ENCODE measurements at regions not wholly inside any gene's neighbourhood (a gene's known extent, or its start where the extent isn't known, plus 50 kb on each side); places are given as distances from the start of the nearest gene placed in this dataset.

- no peaks in the 10 kb centered on the region for H3K79me2 ChIP-seq
Observed at GRCh38 chr11:37527545-37527944, 929.5 kb upstream of the RAG2 start.

GRCh38 chr11:37525336-37525735 lies 927.3 kb upstream of the RAG2 start:
- Histone ChIP-seq H3K9me3 (ENCODE audit: control insufficient read depth, low read length) (no peaks in the 10 kb centered on the region), H3K9ac (no peak overlapping the region), H3K27me3 (ENCODE audit: control insufficient read depth, insufficient read depth, low read length) (no peaks in the 10 kb centered on the region), H3K27ac (no peak overlapping the region), H3K4me2 (ENCODE audit: low read length) (no peak overlapping the region), H3K4me1 (no peaks in the 10 kb centered on the region), H3K4me3 (ENCODE audit: low read depth, low read length) (no peak overlapping the region), H3K36me3 (ENCODE audit: control insufficient read depth, insufficient read depth, low read length) (no peaks in the 10 kb centered on the region), H3K79me2 (no peaks in the 10 kb centered on the region), H2AFZ (no peak overlapping the region)
- no peak for TF ChIP-seq CTCF (IDR thresholded peaks at IDR 0.05)

More at GRCh38 chr11:37527545-37527944, 929.5 kb upstream of the RAG2 start:
- Histone ChIP-seq H3K36me3 (ENCODE audit: control insufficient read depth, insufficient read depth, low read length) (no peaks in the 10 kb centered on the region), H2AFZ (no peak overlapping the region), H3K4me2 (ENCODE audit: low read length) (no peak overlapping the region), H3K27ac (no peak overlapping the region), H3K9me3 (ENCODE audit: control insufficient read depth, low read length) (no peaks in the 10 kb centered on the region), H3K4me3 (ENCODE audit: low read depth, low read length) (no peak overlapping the region), H3K9ac (no peak overlapping the region), H3K27me3 (ENCODE audit: control insufficient read depth, insufficient read depth, low read length) (no peaks in the 10 kb centered on the region), H3K4me1 (no peaks in the 10 kb centered on the region)
- TF ChIP-seq CTCF (IDR thresholded peaks at IDR 0.05): no peak

- Histone ChIP-seq H3K9me3 (ENCODE audit: control insufficient read depth, low read length) (no peaks in the 10 kb centered on the region), H3K9ac (no peak overlapping the region), H2AFZ (no peak overlapping the region), H3K4me1 (no peaks in the 10 kb centered on the region), H3K79me2 (no peaks in the 10 kb centered on the region), H3K4me3 (ENCODE audit: low read depth, low read length) (no peak overlapping the region), H3K27ac (no peak overlapping the region), H3K27me3 (ENCODE audit: control insufficient read depth, insufficient read depth, low read length) (no peaks in the 10 kb centered on the region), H3K4me2 (ENCODE audit: low read length) (no peak overlapping the region), H3K36me3 (ENCODE audit: control insufficient read depth, insufficient read depth, low read length) (no peaks in the 10 kb centered on the region)
- no peak for TF ChIP-seq CTCF (IDR thresholded peaks at IDR 0.05)
Observed at GRCh38 chr11:37519781-37520180, 921.7 kb upstream of the RAG2 start.

- no peaks in the 10 kb centered on the region for H3K36me3 ChIP-seq (ENCODE audit: control insufficient read depth, insufficient read depth, low read length)
- no peaks in the 10 kb centered on the region for H3K79me2 ChIP-seq
- H3K27me3 ChIP-seq (ENCODE audit: control insufficient read depth, insufficient read depth, low read length): no peaks in the 10 kb centered on the region
- no peaks in the 10 kb centered on the region for H3K9me3 ChIP-seq (ENCODE audit: control insufficient read depth, low read length)
- H3K9ac ChIP-seq: no peak overlapping the region
- no peak for TF ChIP-seq CTCF (IDR thresholded peaks at IDR 0.05)
- H3K27ac ChIP-seq: no peak overlapping the region
- H3K4me2 ChIP-seq (ENCODE audit: low read length): no peak overlapping the region
- no peak overlapping the region for H2AFZ ChIP-seq
- no peaks in the 10 kb centered on the region for H3K4me1 ChIP-seq
- H3K4me3 ChIP-seq (ENCODE audit: low read depth, low read length): no peak overlapping the region
Observed at GRCh38 chr11:37512156-37512780, 914.2 kb upstream of the RAG2 start.

GRCh38 chr11:37511425-37511933 lies 913.4 kb upstream of the RAG2 start:
- H3K27ac ChIP-seq: no peak overlapping the region
- H3K4me3 ChIP-seq (ENCODE audit: low read depth, low read length): no peak overlapping the region
- no peaks in the 10 kb centered on the region for H3K4me1 ChIP-seq
- TF ChIP-seq CTCF (IDR thresholded peaks at IDR 0.05): no peak
- H2AFZ ChIP-seq: no peak overlapping the region
- H3K36me3 ChIP-seq (ENCODE audit: control insufficient read depth, insufficient read depth, low read length): no peaks in the 10 kb centered on the region
- H3K9ac ChIP-seq: no peak overlapping the region
- H3K79me2 ChIP-seq: no peaks in the 10 kb centered on the region
- H3K27me3 ChIP-seq (ENCODE audit: control insufficient read depth, insufficient read depth, low read length): no peaks in the 10 kb centered on the region
- H3K4me2 ChIP-seq (ENCODE audit: low read length): no peak overlapping the region
- H3K9me3 ChIP-seq (ENCODE audit: control insufficient read depth, low read length): no peaks in the 10 kb centered on the region
